Ascending aorta (tissue), 2 donors: ENCODE measurements at regions not wholly inside any gene's neighbourhood (a gene's known extent, or its start where the extent isn't known, plus 50 kb on each side); places are given as distances from the start of the nearest gene placed in this dataset.

ENCODE experiments used
- DNase-seq, 2 donors: peaks; one replicate each; pipeline ENCODE4 v3.0.0-alpha.2; 2019; ENCODE audit warnings: low spot score in 2 of 2
- H3K27ac ChIP-seq, 2 donors: fragments of 200-600 bp; sonication (generic); one replicate each; pipeline ENCODE4 v1.5.1; 2016 to 2017; ENCODE audit warnings: mild to moderate bottlenecking in 1 of 2
- H3K27me3 ChIP-seq: fragments of 200-600 bp; sonication (generic); one replicate; pipeline ENCODE4 v1.5.1; 2017
- H3K36me3 ChIP-seq, 2 donors: fragments of 200-600 bp; sonication (generic); one replicate each; pipeline ENCODE4 v1.5.1; 2016
- H3K4me1 ChIP-seq, 2 donors: fragments of 200-600 bp; sonication (generic); one replicate each; pipeline ENCODE4 v1.5.1; 2016 to 2017; ENCODE audit warnings: mild to moderate bottlenecking in 1 of 2
- H3K4me3 ChIP-seq, 2 donors: fragments of 200-600 bp; sonication (generic); one replicate each; pipeline ENCODE4 v1.5.1; 2016 to 2017; ENCODE audit warnings: mild to moderate bottlenecking in 1 of 2
- H3K9me3 ChIP-seq, 2 donors: fragments of 200-600 bp; sonication (generic); one replicate each; pipeline ENCODE4 v1.5.1; 2016
- intact Hi-C: fragments of 100-400 bp; cut with DNase I; formaldehyde crosslinking; loops from one replicate; pipeline ENCODE4 v1.15.1; 2023
- TF ChIP-seq, protein P1 (sequence below), 3 experiments: fragments of 200-600 bp in 2 of 3; fragments of 450-650 bp in 1 of 3; sonication (generic) in 2 of 3; IDR thresholded peaks; one replicate each; pipeline ENCODE4 v1.5.1; 2016 to 2019; ENCODE audit warnings: antibody characterized with exemption in 3 of 3, mild to moderate bottlenecking in 1 of 3, moderate library complexity in 1 of 3

DNA sequence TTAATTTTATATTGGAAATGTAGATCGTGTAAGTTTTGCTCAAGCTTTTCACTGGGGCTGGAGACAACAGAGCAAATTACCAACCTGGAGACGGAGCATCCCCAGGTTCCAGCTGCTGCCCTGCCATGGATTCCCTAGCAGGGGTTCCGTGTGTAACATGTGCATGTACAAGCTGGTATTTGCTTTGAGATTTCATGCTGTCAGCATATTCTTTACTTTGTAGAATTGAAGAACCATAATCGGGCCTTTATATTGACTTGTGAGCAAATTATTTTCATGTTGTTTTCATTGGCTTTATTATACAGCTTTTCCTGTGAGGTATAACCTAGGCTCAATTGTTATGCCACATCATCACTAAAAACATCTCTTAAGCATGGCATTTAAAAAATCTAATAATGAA lies 369.2 kb upstream of the COBL start:
- H3K4me3 ChIP-seq = no peak overlapping the region
- no peak for DNase-seq
- intact Hi-C loops = no loop called here
- H3K36me3 ChIP-seq = no peaks in the 10 kb centered on the region
- H3K4me1 ChIP-seq = no peaks in the 10 kb centered on the region
- TF ChIP-seq, protein P1, sequence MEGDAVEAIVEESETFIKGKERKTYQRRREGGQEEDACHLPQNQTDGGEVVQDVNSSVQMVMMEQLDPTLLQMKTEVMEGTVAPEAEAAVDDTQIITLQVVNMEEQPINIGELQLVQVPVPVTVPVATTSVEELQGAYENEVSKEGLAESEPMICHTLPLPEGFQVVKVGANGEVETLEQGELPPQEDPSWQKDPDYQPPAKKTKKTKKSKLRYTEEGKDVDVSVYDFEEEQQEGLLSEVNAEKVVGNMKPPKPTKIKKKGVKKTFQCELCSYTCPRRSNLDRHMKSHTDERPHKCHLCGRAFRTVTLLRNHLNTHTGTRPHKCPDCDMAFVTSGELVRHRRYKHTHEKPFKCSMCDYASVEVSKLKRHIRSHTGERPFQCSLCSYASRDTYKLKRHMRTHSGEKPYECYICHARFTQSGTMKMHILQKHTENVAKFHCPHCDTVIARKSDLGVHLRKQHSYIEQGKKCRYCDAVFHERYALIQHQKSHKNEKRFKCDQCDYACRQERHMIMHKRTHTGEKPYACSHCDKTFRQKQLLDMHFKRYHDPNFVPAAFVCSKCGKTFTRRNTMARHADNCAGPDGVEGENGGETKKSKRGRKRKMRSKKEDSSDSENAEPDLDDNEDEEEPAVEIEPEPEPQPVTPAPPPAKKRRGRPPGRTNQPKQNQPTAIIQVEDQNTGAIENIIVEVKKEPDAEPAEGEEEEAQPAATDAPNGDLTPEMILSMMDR (IDR thresholded peaks at IDR 0.05) = no peak
- no peaks in the 10 kb centered on the region for H3K9me3 ChIP-seq
- no peaks in the 10 kb centered on the region for H3K27me3 ChIP-seq
- H3K27ac ChIP-seq = no peak overlapping the region

- H3K4me3 ChIP-seq = no peak overlapping the region
- H3K4me1 ChIP-seq = no peaks in the 10 kb centered on the region
- DNase-seq = no peak
- H3K9me3 ChIP-seq = no peaks in the 10 kb centered on the region
- TF ChIP-seq, protein P1 (IDR thresholded peaks at IDR 0.05) = no peak
- no peak overlapping the region for H3K27ac ChIP-seq
- no peaks in the 10 kb centered on the region for H3K36me3 ChIP-seq
- no peaks in the 10 kb centered on the region for H3K27me3 ChIP-seq
- intact Hi-C loops = no loop called here
These were observed 364.2 kb upstream of the COBL start for GRCh38 chr7:51680594-51681399.

DNA sequence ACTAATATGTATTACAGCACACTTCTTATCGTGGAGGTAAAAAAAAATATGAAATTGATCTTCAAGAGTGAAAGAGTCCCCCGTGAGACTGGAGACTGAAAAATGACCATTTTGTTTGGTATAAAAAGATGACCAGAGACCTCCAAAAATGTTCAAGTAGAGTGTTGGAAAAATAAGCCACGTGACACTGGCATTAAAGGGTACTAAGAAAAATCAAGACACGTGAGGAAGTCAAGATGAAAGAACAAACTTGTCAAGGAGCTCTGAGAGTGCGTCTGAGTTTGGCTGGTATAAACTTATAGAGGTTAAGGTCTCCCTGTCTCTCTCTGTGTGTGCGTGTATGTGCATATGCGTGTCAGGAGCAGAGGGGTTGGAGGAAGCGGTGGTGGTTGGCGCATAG lies 362.7 kb upstream of the COBL start:
- Histone ChIP-seq H3K36me3 (no peaks in the 10 kb centered on the region), H3K27me3 (no peaks in the 10 kb centered on the region), H3K4me1 (no peaks in the 10 kb centered on the region), H3K27ac (no peak overlapping the region), H3K4me3 (no peak overlapping the region), H3K9me3 (no peaks in the 10 kb centered on the region)
- DNase-seq = no peak
- TF ChIP-seq, protein P1 (IDR thresholded peaks at IDR 0.05) = no peak
- intact Hi-C loops = no loop called here

GRCh38 chr7:51666751-51667150 lies 350.1 kb upstream of the COBL start:
- intact Hi-C loops = no loop called here
- Histone ChIP-seq H3K27ac (no peak overlapping the region), H3K36me3 (no peaks in the 10 kb centered on the region), H3K27me3 (no peaks in the 10 kb centered on the region), H3K4me1 (no peaks in the 10 kb centered on the region), H3K4me3 (no peak overlapping the region), H3K9me3 (no peaks in the 10 kb centered on the region)
- no peak for DNase-seq
- TF ChIP-seq, protein P1 (IDR thresholded peaks at IDR 0.05) = no peak

- TF ChIP-seq, protein P1 (IDR thresholded peaks at IDR 0.05) = no peak
- Histone ChIP-seq H3K4me1 (no peaks in the 10 kb centered on the region), H3K27me3 (no peaks in the 10 kb centered on the region), H3K9me3 (no peaks in the 10 kb centered on the region), H3K27ac (no peak overlapping the region), H3K36me3 (no peaks in the 10 kb centered on the region), H3K4me3 (no peak overlapping the region)
- intact Hi-C loops = no loop called here
- DNase-seq = no peak
These were observed 349.7 kb upstream of the COBL start for GRCh38 chr7:51666266-51666665.
